Stimulated activated CD4-positive, alpha-beta T cell treated with anti-CD3 and anti-CD28 coated beads, Interleukin-12 subunit alpha, Interleukin-12 subunit beta, amount 100 ng/mL, for 4 hours (primary cell): ENCODE measurements at regions not wholly inside any gene's neighbourhood (a gene's known extent, or its start where the extent isn't known, plus 50 kb on each side); places are given as distances from the start of the nearest gene placed in this dataset.

ENCODE experiments used
- DNase-seq: peaks from one replicate; pipeline ENCODE4 v3.0.0-alpha.2; 2020

DNA sequence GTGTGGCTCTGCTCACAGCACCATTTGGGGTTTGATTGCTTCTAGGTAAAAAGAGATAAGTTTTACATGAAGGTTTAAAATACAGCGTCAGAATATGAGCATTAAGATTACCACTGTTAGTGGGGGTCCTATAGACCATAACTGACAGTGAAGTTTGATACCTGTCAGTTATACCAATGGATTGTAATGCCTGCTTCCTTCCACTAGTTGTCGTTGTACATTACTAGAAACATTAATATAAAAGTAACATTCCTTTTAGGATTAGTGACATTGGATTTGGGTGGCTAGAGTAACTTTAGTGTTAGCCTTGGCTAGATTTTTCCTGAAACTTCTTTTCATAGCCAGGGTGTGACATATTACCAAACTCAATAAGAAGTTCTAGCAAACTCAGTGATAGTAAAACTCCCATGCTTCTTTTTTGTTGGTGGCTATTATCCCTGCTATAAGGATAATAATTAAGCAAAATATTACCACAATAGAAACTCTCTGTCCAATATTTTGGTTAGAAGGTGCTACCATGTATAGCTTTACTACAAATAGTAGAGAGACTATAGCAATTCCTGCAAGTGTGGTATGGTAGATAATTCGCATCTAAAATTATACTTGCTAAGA, 57.1 kb downstream of the FAM181B start:
- DNase-seq, result no peak

DNA sequence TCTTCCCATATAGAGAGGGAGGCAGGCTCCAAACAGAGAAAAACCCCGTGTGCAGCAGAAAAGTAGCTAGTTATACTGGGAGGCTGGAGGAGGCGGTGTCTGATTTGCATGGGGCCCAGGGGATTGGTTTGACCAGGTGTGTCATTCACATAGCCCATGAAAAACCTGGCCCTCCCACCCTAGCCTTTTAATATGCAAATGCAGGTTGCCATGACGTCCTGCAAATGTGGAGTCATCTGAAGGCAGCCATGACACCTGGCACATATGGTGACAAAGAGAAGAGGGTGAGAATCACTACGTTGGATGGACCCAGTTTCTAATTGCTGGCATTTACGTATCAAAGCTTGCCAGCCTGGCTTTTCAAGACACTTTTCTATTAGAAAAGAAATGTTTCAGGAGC, 57.8 kb downstream of the FAM181B start:
- DNase-seq, result no peak

DNA sequence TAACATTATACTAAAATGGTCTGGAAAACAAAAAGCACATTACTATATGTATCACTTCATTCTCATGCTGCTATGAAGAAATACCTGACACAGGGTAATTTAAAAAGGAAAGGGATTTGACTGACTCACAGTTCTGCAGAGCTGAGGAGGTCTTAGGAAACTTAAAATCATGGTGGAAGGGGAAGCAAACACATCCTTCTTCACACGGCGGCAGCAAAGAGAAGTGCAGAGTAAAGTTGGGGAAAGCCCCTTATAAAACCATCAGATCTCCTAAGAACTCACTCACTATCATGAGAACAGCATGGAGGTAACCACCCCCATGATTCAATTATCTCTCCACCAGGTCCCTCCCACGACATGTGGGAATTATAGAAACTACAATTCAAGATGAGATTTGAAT, 60.0 kb downstream of the FAM181B start:
- no peak for DNase-seq

DNA sequence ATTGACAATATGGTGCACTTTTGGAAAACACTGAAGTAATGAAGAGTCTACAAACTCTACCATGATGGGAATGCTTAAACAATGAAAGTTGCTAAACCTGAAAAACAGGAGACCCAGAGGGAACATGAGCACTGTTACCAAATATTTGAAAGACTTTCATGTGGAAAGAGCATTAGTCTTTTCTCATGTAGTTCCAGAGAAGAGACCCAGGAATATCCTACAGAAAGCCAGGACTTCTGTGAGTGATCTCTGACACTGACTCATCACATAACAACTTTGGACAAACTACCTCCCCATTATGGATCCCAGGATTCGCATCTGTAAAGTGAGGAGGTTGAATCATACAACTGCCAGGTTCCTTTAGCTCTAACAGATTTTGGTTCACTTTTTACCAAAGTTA, 62.2 kb downstream of the FAM181B start:
- DNase-seq, result no peak

DNA sequence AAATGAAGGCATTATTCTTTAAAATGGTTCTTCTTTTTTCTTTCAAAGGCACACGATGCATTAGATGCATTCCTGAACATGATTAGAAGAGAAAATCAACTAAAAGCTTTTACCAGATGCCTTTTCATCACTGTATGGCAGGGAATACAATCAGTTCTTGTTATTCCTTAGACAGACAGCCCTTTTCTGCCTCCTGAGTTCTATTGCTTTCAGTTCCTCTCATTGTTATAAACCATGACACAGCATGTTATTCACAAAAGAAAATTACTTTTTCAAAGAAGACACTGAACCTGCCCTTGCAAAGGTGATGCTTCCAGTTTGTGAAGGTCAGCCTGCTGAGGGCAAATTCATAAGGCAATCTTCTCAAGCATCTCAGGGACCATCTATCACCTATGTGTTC, 70.1 kb downstream of the FAM181B start:
- no peak for DNase-seq

DNA sequence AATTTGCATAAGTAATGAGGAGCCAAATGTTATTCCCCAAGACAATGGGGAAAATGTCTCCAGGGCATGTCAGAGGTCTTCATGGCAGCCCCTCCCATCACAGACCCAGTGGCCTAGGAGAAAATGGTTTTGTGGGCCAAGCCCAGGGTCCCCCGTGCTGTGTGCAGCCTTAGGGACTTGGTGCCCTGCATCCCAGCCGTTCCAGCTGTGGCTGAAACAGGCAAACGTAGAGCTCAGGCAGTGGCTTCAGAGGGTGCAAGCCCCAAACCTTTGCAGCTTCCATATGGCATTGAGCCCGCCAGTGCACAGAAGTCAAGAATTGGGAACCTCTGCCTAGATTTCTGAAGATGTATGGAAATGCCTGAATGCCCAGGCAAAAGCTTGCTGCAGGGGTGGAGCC, 79.9 kb downstream of the FAM181B start:
- no peak for DNase-seq

DNA sequence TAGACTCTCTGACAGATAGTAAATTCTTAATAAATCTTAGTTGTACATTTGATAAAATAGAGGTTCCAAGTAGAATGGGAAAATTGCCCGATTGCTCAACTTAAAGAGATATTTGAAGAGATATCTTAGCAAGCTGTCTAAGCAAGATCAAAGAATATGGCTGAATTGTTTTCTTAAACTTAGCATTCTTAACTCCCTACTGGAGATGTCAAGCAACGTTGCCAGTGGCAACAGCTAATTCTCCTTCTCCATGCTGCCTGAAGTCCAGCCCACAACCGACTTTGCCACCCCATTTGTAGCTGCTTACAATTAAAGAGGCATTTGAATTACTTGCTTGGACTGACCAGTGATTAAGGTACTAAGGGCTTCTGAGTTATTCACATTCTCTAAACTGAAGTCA, 94.4 kb downstream of the FAM181B start:
- no peak for DNase-seq

DNA sequence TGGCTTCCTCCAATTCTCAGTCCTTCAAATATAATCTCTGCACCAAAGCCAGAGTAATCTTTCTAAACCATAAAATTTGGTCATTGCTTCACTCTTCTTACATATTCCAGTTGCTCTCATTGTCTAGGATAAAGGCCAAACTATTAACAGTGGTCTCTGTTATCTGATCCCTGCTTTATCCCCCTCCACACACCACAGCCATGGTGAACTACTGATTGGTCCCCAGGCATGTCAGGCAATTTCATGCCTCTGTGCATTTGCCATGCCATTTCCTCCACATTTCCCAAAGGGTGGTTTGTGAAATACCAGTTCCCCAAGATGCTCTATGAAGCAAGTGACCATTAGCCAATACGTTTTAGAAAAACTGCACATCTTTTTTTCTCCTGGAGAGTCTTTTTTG, 97.0 kb downstream of the FAM181B start:
- DNase-seq, result no peak

DNA sequence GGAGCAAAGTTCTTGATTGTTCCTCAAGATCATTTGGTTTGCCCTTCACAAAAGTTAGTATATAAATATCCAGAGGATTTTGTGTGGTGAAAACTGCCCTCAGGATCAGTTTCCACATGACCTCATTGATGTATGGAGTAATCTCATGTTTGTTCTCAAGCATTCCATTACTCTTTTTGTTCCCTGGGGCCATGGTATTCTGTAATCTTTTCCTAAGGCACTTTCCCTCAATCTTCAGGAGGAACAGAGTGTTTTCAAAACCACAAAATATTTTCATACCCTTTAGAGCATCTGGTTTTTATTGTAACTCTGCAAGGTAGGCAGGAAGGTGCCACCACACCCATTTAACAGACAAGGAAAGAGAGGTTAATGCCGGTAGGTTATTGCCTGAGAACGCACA, 99.6 kb downstream of the FAM181B start:
- DNase-seq, result no peak

DNA sequence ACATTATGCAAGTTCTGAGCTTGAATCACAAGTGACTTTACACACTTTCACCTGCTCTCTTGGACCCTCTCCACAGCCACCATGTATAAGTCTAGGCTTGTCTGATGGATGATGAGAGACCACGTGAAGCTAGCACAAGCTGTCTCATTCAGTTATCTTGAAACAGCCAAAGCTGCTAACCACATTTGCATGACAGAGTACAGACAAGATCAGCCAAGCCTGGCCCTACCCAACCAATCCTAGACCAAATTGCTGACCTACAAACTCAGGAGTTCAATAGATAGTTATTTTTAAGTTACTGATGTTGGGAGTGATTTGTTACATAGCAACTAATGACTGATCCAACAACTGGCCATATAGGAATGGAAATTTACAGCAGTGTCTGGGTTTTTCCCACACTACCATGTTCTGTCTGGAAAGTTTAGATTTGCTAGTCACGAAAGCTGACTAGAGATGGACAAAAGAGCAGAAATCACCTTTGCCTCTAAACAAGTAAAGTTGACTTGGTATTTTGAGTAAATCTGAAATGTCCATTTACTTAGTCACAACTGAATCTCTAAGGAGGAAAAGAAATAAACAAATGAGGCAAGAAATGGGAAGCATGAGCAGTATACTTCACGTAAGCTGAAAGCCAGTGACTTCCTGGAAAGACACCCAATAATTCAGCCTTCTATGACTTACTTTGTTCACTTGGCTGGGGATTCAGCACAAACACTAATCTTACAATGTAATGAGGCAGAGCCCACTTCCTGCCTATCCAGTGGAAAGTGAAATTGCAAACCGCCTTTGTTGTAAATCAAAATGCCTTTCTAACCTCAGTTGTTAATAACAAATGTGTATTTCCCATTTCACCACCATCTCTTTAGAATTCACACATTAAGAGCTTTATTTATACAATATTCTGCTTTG, 101.7 kb downstream of the FAM181B start:
- no peak for DNase-seq

DNA sequence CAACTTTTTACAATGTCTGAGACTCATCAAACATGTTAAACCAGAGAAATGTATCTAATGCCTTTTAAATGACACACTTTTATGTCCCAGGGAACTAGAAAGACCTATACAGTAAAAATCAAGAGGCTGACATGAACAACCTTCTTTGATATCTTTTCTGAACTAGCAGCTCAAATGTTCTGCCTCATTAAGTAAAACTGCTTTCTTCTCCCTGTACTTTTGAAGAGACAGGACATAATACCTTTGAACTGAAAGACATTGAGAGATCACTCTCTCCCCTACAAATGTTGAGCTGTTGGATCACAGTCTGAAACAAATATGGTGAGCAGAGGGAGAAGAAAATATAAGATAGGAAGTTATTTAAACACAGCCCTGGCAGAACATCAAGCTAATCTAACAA, 123.0 kb downstream of the FAM181B start:
- no peak for DNase-seq

DNA sequence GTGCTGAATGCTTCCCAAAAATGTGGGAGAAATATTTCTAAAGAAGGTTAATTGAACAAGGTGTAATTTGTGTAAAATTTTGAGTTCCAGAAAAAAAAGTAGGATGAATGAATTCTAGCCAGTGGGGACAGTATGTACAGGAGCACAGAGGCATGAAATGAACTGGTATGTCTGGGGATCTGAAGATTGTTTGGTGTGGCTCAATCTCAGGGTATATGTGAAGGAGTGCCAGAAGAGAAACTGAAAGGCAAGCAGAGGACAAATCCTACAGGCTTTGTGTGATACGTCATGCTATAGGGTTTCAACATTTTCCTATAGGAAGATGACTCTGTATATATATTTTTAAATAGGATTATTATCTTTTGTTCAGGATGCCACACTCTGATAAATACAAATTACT, 126.9 kb downstream of the FAM181B start:
- DNase-seq, result no peak

DNA sequence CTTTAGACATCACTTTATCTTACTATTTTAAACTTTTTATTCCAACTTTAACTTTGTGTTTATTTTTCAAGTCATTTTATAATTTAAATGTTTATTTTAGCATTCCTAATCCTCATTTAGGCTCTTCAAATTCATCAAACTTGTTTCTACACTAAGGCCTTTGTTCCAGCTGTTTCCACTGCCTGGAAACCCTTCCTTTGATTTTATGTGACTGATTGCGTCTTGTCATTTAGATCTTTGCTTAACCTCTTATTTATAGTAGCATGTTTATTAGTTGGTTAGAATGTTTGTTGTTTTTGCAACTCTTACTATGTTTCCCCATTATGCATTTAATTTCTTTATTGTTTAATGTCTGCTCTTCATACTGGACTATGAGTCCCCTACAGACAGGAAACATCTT, 132.0 kb downstream of the FAM181B start:
- no peak for DNase-seq

DNA sequence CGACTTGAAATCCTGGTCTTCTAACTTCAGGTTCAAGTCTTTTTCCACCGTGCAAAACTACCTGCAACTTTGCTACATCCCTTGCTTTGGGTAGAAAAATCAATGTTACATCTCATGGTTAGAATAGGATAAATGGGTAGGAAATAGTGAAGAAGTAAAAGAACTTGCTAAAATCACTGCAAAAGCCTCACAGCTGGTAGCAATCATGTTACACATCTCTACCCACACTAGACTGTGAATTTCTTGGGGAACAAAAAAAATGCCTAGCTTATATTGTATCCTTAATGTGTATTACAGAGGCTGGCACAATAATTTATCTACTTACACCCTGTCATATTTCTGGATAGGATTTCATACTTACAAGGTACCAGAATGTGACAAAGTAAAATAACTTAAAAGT, 133.8 kb downstream of the FAM181B start:
- DNase-seq, result no peak

DNA sequence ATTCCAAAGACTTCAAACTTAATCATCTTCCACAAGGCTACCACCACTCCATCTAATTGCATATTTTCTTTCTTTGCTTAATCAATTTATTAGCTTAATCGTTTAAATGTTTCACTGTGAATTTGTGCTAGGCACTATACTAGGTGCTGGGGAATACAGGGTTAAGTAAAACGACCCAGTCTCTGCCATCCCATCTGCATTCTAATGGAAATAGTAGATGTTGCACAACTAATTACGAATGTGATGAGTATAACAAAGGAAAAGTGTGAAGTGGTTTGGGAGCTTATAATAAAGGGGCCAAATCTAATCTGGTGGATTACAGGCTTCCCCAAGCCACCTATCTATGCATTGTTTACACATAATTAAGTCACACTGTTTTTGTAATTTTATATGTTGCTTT, 147.1 kb downstream of the FAM181B start:
- DNase-seq, result no peak

DNA sequence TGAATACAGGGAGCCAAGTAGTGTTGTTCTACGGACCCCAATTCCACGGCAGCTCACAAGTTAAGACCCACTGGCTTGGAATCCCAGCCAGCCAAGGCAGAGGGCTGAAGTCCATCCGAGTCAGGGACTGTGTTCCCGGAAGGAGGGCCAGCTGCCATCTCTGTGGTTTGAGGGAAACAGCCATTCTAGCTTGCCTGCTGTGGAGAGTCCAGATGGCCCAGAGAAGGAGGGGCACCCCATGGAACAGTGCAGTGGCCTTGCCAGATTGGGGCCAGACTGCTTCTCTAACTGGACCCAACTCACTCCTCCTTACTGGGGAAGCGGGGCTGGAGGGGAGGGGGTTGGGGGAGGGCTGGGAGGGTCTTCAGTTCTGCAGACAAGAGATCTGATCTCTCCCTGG, 156.4 kb downstream of the FAM181B start:
- no peak for DNase-seq

DNA sequence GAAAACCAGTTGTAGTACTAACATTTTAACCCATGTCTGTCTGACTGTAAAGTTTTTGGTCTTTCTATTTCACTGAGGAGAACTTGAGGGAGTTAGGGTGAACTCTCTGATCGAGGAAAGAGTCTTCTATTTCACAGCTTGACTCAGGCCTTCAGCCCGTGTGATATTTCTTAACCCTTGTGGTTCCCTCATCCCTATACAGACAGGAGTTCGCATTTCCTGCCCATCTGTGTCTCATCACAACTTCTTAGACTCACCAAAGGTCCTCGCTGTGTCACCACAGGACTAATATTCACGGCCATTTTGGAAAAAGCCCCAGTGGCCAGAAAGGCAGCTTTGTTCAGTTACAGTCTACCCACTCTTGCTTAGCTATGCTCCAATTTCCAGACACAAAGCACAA, 172.8 kb downstream of the FAM181B start:
- no peak for DNase-seq

DNA sequence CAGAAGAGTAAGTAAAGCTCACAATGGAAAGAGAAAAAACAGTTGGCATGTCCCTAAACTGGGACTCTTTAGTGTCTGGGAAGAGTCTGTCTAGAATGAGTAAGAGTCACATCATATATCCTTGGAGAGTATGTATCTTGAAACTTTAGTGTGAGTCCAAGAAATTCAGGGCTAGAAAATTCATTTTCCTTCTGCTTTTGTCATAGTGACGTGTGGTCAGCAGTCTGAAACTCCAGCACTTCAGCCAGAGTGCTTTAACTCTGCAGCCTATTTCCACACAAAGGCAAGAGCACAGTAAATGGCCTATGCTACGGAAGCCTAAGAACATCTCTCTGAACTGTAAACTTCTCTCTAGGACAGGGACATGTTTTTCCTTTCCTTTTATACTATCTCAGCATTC, 174.1 kb downstream of the FAM181B start:
- no peak for DNase-seq

DNA sequence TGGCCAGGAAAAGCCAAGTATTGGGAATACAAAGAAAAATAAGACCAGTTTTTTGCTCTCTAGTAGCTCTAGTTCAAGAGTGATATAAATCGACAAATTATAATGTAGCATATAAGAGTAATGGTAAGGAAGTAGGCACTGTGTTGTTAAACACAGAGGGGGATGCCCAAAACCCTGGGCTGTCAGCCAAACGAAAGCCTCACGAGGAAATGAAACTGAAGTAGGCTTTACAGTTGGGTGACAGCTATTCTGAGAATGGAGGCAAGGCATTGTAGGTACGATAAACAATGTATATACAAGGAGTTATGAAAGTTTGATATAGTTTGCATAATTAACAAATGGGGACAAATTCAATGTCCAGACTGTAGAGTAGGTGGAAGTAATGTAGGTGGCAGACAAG, 176.4 kb downstream of the FAM181B start:
- DNase-seq, result no peak

DNA sequence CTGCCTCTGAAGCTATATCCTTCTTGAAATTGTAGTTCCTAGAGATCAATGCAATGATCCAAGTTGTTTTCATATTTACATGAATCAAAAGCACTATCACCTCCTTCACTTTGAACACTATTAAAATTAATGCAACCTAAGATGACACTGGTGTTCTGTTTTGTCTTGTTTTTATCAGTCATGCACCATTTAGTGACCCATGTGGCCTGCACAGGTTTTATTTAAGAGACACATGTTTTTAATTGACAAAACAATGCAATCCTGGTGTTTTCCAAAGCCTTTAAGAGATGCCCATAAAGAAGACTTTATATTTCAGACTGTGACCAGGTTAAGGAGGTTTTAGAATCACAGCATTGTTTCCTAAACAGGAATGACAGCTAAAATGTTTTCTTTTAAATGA, 177.5 kb downstream of the FAM181B start:
- no peak for DNase-seq

DNA sequence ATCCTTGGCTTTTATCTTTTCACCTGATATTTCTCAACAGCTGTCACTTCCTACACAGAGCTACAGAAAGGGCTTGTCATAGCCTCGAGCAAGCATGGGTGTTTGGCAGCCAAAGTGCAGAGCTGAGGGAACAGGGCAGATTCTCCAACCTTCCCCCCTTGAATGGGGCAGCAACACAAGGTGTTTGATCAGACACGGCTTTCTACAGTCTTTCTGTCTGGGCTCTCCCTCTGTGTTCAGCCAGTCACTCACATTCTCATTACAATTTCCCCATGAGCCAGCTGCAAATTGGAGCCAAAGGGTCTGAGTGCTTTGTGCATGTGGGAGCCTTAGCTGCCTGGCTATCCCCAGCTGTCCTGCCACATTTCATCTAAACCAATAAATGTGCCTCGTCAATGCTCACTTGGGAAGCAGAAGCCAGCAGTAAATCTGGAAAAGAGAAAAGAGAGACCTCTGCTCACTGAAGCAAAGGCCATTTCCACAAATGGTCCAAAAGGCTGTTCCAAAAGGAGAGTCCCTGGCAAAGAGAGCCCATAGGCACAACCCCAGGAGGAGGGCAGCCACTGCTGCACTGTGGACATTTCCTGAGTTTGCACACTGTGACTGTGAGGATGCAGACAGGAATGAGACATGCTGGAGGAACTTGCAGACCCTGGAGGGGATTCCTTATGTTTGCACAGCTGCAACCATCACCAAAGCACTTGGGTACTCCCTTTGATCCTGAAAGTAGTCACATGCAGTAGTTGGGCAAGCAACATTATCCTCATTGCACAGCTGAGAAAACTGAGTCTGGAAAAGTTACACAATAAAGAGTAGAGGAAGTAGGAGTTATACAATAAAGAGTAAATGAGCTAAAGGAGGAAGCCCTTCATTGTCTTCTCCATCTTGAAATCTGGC, 186.8 kb downstream of the FAM181B start:
- DNase-seq, result no peak

DNA sequence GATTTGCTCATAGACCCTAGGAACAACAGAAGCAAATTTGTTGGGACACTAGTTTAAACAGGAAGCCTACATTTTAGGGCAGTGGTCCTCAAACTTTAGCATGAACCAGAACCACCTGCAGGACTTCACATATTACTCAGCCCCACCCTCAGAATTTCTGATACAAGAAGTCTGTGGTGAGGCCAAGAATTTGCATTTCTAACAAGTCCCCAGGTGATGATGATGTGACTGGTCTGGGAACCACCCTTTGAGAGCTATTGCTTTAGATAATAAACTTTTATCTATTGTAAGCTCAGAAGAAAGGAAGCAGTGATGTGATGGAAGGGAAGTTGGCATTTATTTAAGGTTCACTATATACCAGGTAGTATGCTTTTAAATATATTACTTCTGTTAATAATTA, 194.0 kb downstream of the FAM181B start:
- DNase-seq, result no peak

DNA sequence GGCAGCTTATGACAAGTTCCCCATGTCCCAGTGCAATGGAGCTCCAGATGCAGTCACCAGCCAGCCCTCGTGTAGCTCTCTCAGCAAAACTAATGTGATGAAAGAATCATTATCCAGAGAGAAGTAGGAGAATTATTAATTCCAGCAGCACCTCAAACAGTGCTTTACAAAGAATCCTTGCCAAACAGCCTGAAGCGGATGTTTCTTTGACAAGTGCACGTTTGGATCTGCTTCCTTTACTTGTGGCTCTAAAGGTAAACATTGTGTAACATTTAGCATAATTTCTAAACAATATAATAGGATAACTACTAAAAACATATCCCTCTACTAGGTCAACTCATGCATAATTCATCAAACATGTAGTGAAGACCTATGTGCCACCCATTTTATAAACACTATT, 197.0 kb downstream of the FAM181B start:
- DNase-seq, result no peak
